IMR-90 (cell line): ENCODE measurements at regions not wholly inside any gene's neighbourhood (a gene's known extent, or its start where the extent isn't known, plus 50 kb on each side); places are given as distances from the start of the nearest gene placed in this dataset.

Experiments
- ATAC-seq: fragments of 200-7000 bp; cut with Tn5 transposase; 2 replicates; pipeline ENCODE4 v1.9.1; 2020; ENCODE audit warnings: low read depth, mild to moderate bottlenecking, moderate library complexity
- BruUV-seq: library from RNA; stranded (reverse); fragments of 400-500 nt; replicated peaks from 2 replicates; lab custom pipeline; 2021; lab: Mats Ljungman, UMichigan
- CTCF ChIA-PET: fragments of 300-600 bp; formaldehyde crosslinking; extraction: SDS; loops from one replicate; lab custom pipeline; 2021; ENCODE audit warnings: antibody characterized with exemption; lab: Yijun Ruan, JAX
- POLR2A ChIA-PET: fragments of 300-600 bp; sonication (Branson Sonifier 250); formaldehyde crosslinking; loops from one replicate; lab custom pipeline; 2022; ENCODE audit warnings: antibody characterized with exemption; ENCODE audit not compliant: unreplicated experiment; lab: Charles Lee
- DNase-seq: peaks from one replicate; pipeline ENCODE4 v3.0.0; 2013
- H2AFZ ChIP-seq: replicated peaks from 2 replicates; pipeline ENCODE3; 2013; ENCODE audit warnings: low read length, mild to moderate bottlenecking; ENCODE audit not compliant: poor library complexity
- H2AK5ac ChIP-seq: 2 replicates; pipeline ENCODE4 v1.6.1; 2013; ENCODE audit warnings: low read depth, low read length, inconsistent platforms
- H2AK9ac ChIP-seq: replicated peaks from 2 replicates; pipeline ENCODE3; 2013; ENCODE audit warnings: mild to moderate bottlenecking, low read depth, low read length, moderate library complexity; ENCODE audit not compliant: poor library complexity
- H2BK120ac ChIP-seq: 2 replicates; pipeline ENCODE4 v1.6.1; 2013; ENCODE audit warnings: low read depth, low read length, inconsistent platforms
- H2BK15ac ChIP-seq: 3 replicates; pipeline ENCODE4 v1.6.1; 2013; ENCODE audit warnings: low read depth, low read length, inconsistent platforms
- H2BK20ac ChIP-seq: 2 replicates; pipeline ENCODE4 v1.6.1; 2013; ENCODE audit warnings: low read depth, mild to moderate bottlenecking, inconsistent platforms, low read length, moderate library complexity
- H2BK5ac ChIP-seq: 2 replicates; pipeline ENCODE4 v1.6.1; 2013; ENCODE audit warnings: mild to moderate bottlenecking, low read depth, low read length, inconsistent platforms; ENCODE audit not compliant: poor library complexity, severe bottlenecking
- H3K14ac ChIP-seq: replicated peaks from 2 replicates; pipeline ENCODE4 v1.6.1; 2013; ENCODE audit warnings: low read depth, low read length, inconsistent platforms
- H3K18ac ChIP-seq: 2 replicates; pipeline ENCODE4 v1.6.1; 2013; ENCODE audit warnings: low read depth, low read length, control low read depth
- H3K23ac ChIP-seq: 2 replicates; pipeline ENCODE4 v1.6.1; 2013; ENCODE audit warnings: low read depth, low read length, inconsistent platforms
- H3K27ac ChIP-seq: 2 replicates; pipeline ENCODE4 v1.5.1; 2013; ENCODE audit warnings: mild to moderate bottlenecking, control low read depth, low read length; ENCODE audit not compliant: insufficient read depth
- H3K27me3 ChIP-seq: 2 replicates; pipeline ENCODE4 v1.6.1; 2013; ENCODE audit warnings: low read length; ENCODE audit not compliant: control insufficient read depth, insufficient read depth
- H3K36me3 ChIP-seq: 2 replicates; pipeline ENCODE4 v1.6.1; 2013; ENCODE audit warnings: low read length, mixed read lengths; ENCODE audit not compliant: control insufficient read depth, insufficient read depth
- H3K4ac ChIP-seq: 2 replicates; pipeline ENCODE4 v1.6.1; 2013; ENCODE audit warnings: low read depth, low read length, inconsistent platforms
- H3K4me1 ChIP-seq: 2 replicates; pipeline ENCODE4 v1.6.1; 2013; ENCODE audit warnings: low read length, mixed read lengths; ENCODE audit not compliant: control insufficient read depth, insufficient read depth
- H3K4me2 ChIP-seq: 2 replicates; pipeline ENCODE4 v1.6.1; 2013; ENCODE audit warnings: low read depth, mild to moderate bottlenecking, control low read depth, low read length, moderate library complexity
- H3K4me3 ChIP-seq: 2 replicates; pipeline ENCODE4 v1.5.1; 2013; ENCODE audit warnings: low read depth, mild to moderate bottlenecking, control low read depth, low read length, moderate library complexity; ENCODE audit not compliant: insufficient read depth
- H3K56ac ChIP-seq: 2 replicates; pipeline ENCODE4 v1.6.1; 2013; ENCODE audit warnings: low read length, inconsistent platforms; ENCODE audit not compliant: insufficient read depth; ENCODE audit errors: extremely low read depth
- H3K79me1 ChIP-seq, 2 experiments: 2 replicates each; pipeline ENCODE4 v1.6.1; 2013; ENCODE audit warnings: low read length in 2 of 2, inconsistent platforms in 1 of 2, low read depth in 1 of 2
- H3K9ac ChIP-seq: 2 replicates; pipeline ENCODE4 v1.6.1; 2013; ENCODE audit warnings: low read depth, low read length, control low read depth
- H3K9me1 ChIP-seq: 2 replicates; pipeline ENCODE4 v1.6.1; 2013; ENCODE audit warnings: low read length, inconsistent platforms; ENCODE audit not compliant: insufficient read depth
- H3K9me3 ChIP-seq: 2 replicates; pipeline ENCODE4 v1.6.1; 2013; ENCODE audit warnings: low read length; ENCODE audit not compliant: control insufficient read depth, insufficient read depth
- H4K20me1 ChIP-seq: 2 replicates; pipeline ENCODE4 v1.6.1; 2013; ENCODE audit warnings: low read length, inconsistent platforms; ENCODE audit not compliant: insufficient read depth
- H4K5ac ChIP-seq: 2 replicates; pipeline ENCODE4 v1.6.1; 2013; ENCODE audit warnings: mild to moderate bottlenecking, low read depth, low read length, control low read depth
- H4K8ac ChIP-seq, 2 experiments: 2 replicates each; pipeline ENCODE4 v1.6.1; 2013; ENCODE audit warnings: low read depth in 2 of 2, low read length in 2 of 2, control low read depth in 1 of 2, inconsistent platforms in 1 of 2
- H4K91ac ChIP-seq: 2 replicates; pipeline ENCODE4 v1.6.1; 2013; ENCODE audit warnings: low read depth, low read length, inconsistent platforms; ENCODE audit not compliant: insufficient read depth
- CHD1 ChIP-seq: IDR thresholded peaks from 2 replicates; pipeline ENCODE4 v1.6.1; 2012; ENCODE audit warnings: low read depth, low read length, improper control_type of control experiment
- FOS ChIP-seq: fragments of 150-350 bp; IDR thresholded peaks from 2 replicates; pipeline ENCODE4 v1.6.1; 2016; ENCODE audit warnings: low read depth, low read length
- RFX5 ChIP-seq: IDR thresholded peaks from 2 replicates; pipeline ENCODE4 v1.8.0; 2012; ENCODE audit warnings: low read depth, mild to moderate bottlenecking, low read length, moderate library complexity
- WGBS, 2 experiments: methylation state at CpG; one replicate each; pipeline versions ENCODE4 v1.1.5 to v1.1.7; 2013; ENCODE audit warnings: missing lambda C conversion rate in 2 of 2; ENCODE audit not compliant: insufficient read length in 1 of 2; ENCODE audit errors: extremely low coverage in 2 of 2; 5-methylcytosine and 5-hydroxymethylcytosine counted together
- dilution Hi-C: fragments of 300-500 bp; cut with HindIII; formaldehyde crosslinking; loops from one replicate; pipeline ENCODE4 v1.14.3; 2018; ENCODE audit warnings: low sequenced_read_pairs; ENCODE audit not compliant: unreplicated experiment
- in situ Hi-C: fragments of 300-500 bp; cut with MboI; formaldehyde crosslinking; loops from 3 replicates; pipeline ENCODE4 v1.14.3; 2019; ENCODE audit warnings: low sequenced_read_pairs, inconsistent platforms, mixed read lengths
- intact Hi-C: fragments of 100-400 bp; cut with micrococcal nuclease; formaldehyde crosslinking; loops from 2 replicates; pipeline ENCODE4 v1.10.0; 2022
- TF ChIP-seq, protein P1 (sequence below): conservative IDR thresholded peaks from 2 replicates; pipeline ENCODE4 v1.5.1; 2012; ENCODE audit warnings: mild to moderate bottlenecking, low read depth, low read length, improper control_type of control experiment

DNA sequence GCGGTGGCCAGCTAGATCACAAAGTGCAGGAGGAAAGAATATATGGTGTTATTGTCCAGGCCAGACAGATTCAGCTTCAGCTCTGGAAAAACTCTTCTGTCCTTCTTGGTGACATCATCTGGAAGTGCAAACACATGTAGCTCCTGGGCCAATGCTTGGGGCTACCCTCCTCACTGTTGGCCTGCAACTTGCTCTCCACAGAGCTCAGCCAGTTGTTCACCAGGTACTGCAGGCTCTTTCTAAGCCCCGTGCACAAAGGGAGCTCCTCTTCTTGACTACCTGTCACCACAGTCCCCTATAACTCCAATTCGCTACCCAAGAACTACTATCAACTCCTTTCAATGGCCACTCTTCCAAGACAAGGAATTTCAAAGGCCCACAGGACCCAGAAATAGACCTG is 1175.9 kb upstream of the CDH9 start:
- Histone ChIP-seq H3K14ac (no peak overlapping the region), H3K36me3 (no peaks in the 10 kb centered on the region), H2AK5ac (no peak overlapping the region), H2BK120ac (no peak overlapping the region), H3K4me2 (no peak overlapping the region), H3K9ac (no peak overlapping the region), H2AK9ac (no peak overlapping the region), H3K23ac (no peak overlapping the region), H3K4me1 (no peaks in the 10 kb centered on the region), H4K5ac (no peak overlapping the region), H4K91ac (no peak overlapping the region), H3K56ac (no peak overlapping the region), H3K4ac (no peak overlapping the region), H2BK20ac (no peak overlapping the region), H3K9me3 (peaks cover 11% of the 10 kb centered on the region), H2BK5ac (no peak overlapping the region), H4K8ac (no peak overlapping the region), H3K9me1 (no peaks in the 10 kb centered on the region), H3K79me1 (no peaks in the 10 kb centered on the region), H3K18ac (no peak overlapping the region), H2AFZ (no peak overlapping the region), H3K4me3 (no peak overlapping the region), H2BK15ac (no peak overlapping the region), H3K27me3 (no peaks in the 10 kb centered on the region), H4K20me1 (no peaks in the 10 kb centered on the region), H3K27ac (no peak overlapping the region)
- ChIA-PET POLR2A (no interaction called here), CTCF (no interaction called here)
- no peak for TF ChIP-seq CHD1
- no peak for TF ChIP-seq RFX5
- no peak for TF ChIP-seq FOS
- TF ChIP-seq, protein P1, sequence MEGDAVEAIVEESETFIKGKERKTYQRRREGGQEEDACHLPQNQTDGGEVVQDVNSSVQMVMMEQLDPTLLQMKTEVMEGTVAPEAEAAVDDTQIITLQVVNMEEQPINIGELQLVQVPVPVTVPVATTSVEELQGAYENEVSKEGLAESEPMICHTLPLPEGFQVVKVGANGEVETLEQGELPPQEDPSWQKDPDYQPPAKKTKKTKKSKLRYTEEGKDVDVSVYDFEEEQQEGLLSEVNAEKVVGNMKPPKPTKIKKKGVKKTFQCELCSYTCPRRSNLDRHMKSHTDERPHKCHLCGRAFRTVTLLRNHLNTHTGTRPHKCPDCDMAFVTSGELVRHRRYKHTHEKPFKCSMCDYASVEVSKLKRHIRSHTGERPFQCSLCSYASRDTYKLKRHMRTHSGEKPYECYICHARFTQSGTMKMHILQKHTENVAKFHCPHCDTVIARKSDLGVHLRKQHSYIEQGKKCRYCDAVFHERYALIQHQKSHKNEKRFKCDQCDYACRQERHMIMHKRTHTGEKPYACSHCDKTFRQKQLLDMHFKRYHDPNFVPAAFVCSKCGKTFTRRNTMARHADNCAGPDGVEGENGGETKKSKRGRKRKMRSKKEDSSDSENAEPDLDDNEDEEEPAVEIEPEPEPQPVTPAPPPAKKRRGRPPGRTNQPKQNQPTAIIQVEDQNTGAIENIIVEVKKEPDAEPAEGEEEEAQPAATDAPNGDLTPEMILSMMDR, result no peak
- no peak for ATAC-seq
- DNase-seq, result no peak
- dilution Hi-C loops, result no loop called here
- intact Hi-C loops, result no loop called here
- in situ Hi-C loops, result no loop called here
- WGBS, 2 experiments, result no CpG with 5 or more reads among the region's 3 CpGs
- BruUV-seq, result no TSS peak
